ENCODE measurements at regions not wholly inside any gene's neighbourhood (a gene's known extent, or its start where the extent isn't known, plus 50 kb on each side); places are given as distances from the start of the nearest gene placed in this dataset.
"Not testable (repeated sequence)": the region's sequence is repeated elsewhere in the genome, so short reads cannot be mapped to it uniquely, and the experiment has no call there.

DNA sequence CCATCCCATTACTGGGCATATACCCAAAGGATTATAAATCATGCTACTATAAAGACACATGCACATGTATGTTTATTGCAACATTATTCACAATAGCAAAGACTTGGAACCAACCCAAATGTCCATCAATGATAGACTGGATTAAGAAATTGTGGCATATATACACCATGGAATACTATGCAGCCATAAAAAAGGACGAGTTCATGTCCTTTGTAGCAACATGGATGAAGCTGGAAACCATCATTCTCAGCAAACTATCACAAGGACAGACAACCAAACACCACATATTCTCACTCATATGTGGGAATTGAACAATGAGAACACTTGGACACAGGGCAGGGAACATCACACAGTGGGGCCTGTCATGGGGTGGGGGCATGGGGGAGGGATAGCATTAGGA lies 181.5 kb upstream of the SPRY2 start:
- TF ChIP-seq, protein P1, sequence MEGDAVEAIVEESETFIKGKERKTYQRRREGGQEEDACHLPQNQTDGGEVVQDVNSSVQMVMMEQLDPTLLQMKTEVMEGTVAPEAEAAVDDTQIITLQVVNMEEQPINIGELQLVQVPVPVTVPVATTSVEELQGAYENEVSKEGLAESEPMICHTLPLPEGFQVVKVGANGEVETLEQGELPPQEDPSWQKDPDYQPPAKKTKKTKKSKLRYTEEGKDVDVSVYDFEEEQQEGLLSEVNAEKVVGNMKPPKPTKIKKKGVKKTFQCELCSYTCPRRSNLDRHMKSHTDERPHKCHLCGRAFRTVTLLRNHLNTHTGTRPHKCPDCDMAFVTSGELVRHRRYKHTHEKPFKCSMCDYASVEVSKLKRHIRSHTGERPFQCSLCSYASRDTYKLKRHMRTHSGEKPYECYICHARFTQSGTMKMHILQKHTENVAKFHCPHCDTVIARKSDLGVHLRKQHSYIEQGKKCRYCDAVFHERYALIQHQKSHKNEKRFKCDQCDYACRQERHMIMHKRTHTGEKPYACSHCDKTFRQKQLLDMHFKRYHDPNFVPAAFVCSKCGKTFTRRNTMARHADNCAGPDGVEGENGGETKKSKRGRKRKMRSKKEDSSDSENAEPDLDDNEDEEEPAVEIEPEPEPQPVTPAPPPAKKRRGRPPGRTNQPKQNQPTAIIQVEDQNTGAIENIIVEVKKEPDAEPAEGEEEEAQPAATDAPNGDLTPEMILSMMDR (IDR thresholded peaks at IDR 0.05; ENCODE audit: poor library complexity, severe bottlenecking): not testable (repeated sequence)
- not testable (repeated sequence) for TF ChIP-seq TAF1 (IDR thresholded peaks at IDR 0.05; ENCODE audit: low read depth)
